Kidney (tissue), 13 donors: ENCODE measurements at regions not wholly inside any gene's neighbourhood (a gene's known extent, or its start where the extent isn't known, plus 50 kb on each side); places are given as distances from the start of the nearest gene placed in this dataset.
A peak's percentile ranks its signal among the peaks of the same experiment; 100 is the strongest.
"Not testable (repeated sequence)": the region's sequence is repeated elsewhere in the genome, so short reads cannot be mapped to it uniquely, and the experiment has no call there.

Source experiments
- DNase-seq, 5 donors: peaks; one replicate each; pipeline ENCODE4 v3.0.0-alpha.2; 2013 to 2020
- FAIRE-seq: peaks from 2 replicates; lab custom pipeline; 2012; peaks lifted over from hg19 to GRCh38; lab: Jason Lieb, UNC
- H3K27ac ChIP-seq, 2 donors: one replicate each; pipeline ENCODE4 v1.7.0; 2013; ENCODE audit warnings: low read depth in 2 of 2, low read length in 2 of 2, inconsistent platforms in 1 of 2
- H3K27me3 ChIP-seq: one replicate; pipeline ENCODE4 v1.7.1; 2013; ENCODE audit warnings: low read length, inconsistent platforms; ENCODE audit not compliant: control insufficient read depth, insufficient read depth
- H3K36me3 ChIP-seq, 3 donors: one replicate each; pipeline versions ENCODE4 v1.7.0 to v1.7.1; 2013; ENCODE audit warnings: low read length in 3 of 3, control low read depth in 1 of 3, inconsistent platforms in 1 of 3; ENCODE audit not compliant: insufficient read depth in 3 of 3, control insufficient read depth in 2 of 3
- H3K4me1 ChIP-seq, 3 donors: one replicate each; pipeline versions ENCODE4 v1.7.0 to v1.7.1; 2013; ENCODE audit warnings: low read length in 3 of 3, inconsistent platforms in 1 of 3, low read depth in 1 of 3; ENCODE audit not compliant: control insufficient read depth in 2 of 3, insufficient read depth in 2 of 3
- H3K4me3 ChIP-seq, 3 donors: one replicate each; pipeline versions ENCODE4 v1.7.0 to v1.8.1; 2013; ENCODE audit warnings: low read length in 3 of 3, control low read depth in 1 of 3, inconsistent platforms in 1 of 3
- H3K9ac ChIP-seq, 3 donors: one replicate each; pipeline versions ENCODE4 v1.7.0 to v1.7.1; 2013; ENCODE audit warnings: low read length in 3 of 3, control low read depth in 1 of 3, inconsistent platforms in 1 of 3
- H3K9me3 ChIP-seq, 3 donors: one replicate each; pipeline versions ENCODE4 v1.7.0 to v1.7.1; 2013; ENCODE audit warnings: low read length in 3 of 3, control low read depth in 1 of 3, inconsistent platforms in 1 of 3; ENCODE audit not compliant: control insufficient read depth in 2 of 3, insufficient read depth in 1 of 3
- CTCF ChIP-seq: IDR thresholded peaks from 3 replicates; pipeline ENCODE4 v1.5.1; 2012; ENCODE audit warnings: mild to moderate bottlenecking, moderate library complexity, borderline replicate concordance; ENCODE audit not compliant: insufficient read depth; ENCODE audit errors: extremely low read depth
- intact Hi-C: fragments of 100-400 bp; cut with DNase I; formaldehyde crosslinking; loops from one replicate; pipeline ENCODE4 v1.11.1; 2022
- donor health status: control.
- donor health status: control.
- donor health status: control.
- donor health status: control.
- donor health status: control.
- donor health status: DM: yes; HTN: yes; CAD: no.
- donor health status: Normal renal cell carcinoma (clear cell type).

GRCh38 chr13:89205856-89206520 is 1534.8 kb downstream of the SLITRK5 start:
- FAIRE-seq (no peak), DNase-seq (no peak)
- H3K27me3 ChIP-seq, result no peaks in the 10 kb centered on the region
- H3K36me3 ChIP-seq, result no peaks in the 10 kb centered on the region
- H3K4me3 ChIP-seq, result no peak overlapping the region
- no peaks in the 10 kb centered on the region for H3K9me3 ChIP-seq
- H3K27ac ChIP-seq, result no peak overlapping the region
- intact Hi-C loops, result no loop called here
- no peak for TF ChIP-seq CTCF
- no peak overlapping the region for H3K9ac ChIP-seq
- H3K4me1 ChIP-seq, result no peaks in the 10 kb centered on the region

GRCh38 chr13:89212186-89212585 is 1541.0 kb downstream of the SLITRK5 start:
- no peak for TF ChIP-seq CTCF
- Histone ChIP-seq H3K9ac (no peak overlapping the region), H3K9me3 (no peaks in the 10 kb centered on the region), H3K27ac (no peak overlapping the region), H3K27me3 (no peaks in the 10 kb centered on the region), H3K4me1 (no peaks in the 10 kb centered on the region), H3K36me3 (no peaks in the 10 kb centered on the region), H3K4me3 (no peak overlapping the region)
- DNase-seq (no peak), FAIRE-seq (no peak)
- intact Hi-C loops, result no loop called here

GRCh38 chr13:89214185-89214584 is 1543.0 kb downstream of the SLITRK5 start:
- DNase-seq (peak in 1 of 5 donors; percentile 0), FAIRE-seq (no peak)
- Histone ChIP-seq H3K27me3 (no peaks in the 10 kb centered on the region), H3K9ac (no peak overlapping the region), H3K9me3 (no peaks in the 10 kb centered on the region), H3K4me1 (no peaks in the 10 kb centered on the region), H3K27ac (no peak overlapping the region), H3K36me3 (no peaks in the 10 kb centered on the region), H3K4me3 (no peak overlapping the region)
- intact Hi-C loops, result no loop called here
- no peak for TF ChIP-seq CTCF

DNA sequence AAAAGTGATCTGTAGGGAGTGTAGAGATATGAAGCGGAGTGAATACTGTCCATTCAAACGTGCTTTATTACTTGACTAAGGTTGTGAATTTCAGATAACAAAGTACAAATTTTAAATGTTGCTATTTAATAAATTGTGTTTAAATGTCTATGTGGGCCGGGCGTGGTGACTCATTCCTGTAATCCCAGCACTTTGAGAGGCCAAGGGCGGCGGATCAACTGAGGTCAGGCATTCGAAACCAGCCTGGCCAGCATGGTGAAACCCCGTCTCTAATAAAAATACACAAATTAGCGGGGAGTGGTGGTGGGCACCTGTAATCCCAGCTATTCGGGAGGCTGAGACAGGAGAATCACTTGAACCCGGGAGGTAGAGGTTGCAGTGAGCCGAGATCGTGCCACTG is 1544.1 kb downstream of the SLITRK5 start:
- H3K27ac ChIP-seq, intact Hi-C loops, H3K9ac ChIP-seq, FAIRE-seq, H3K27me3 ChIP-seq, H3K36me3 ChIP-seq, DNase-seq, H3K4me3 ChIP-seq, H3K4me1 ChIP-seq, H3K9me3 ChIP-seq: not testable (repeated sequence)
